HEK293 (cell line): ENCODE measurements at regions not wholly inside any gene's neighbourhood (a gene's known extent, or its start where the extent isn't known, plus 50 kb on each side); places are given as distances from the start of the nearest gene placed in this dataset.

ENCODE experiments used
- CTCF ChIP-seq: fragments of 450-650 bp; formaldehyde crosslinking; IDR thresholded peaks from 2 replicates; pipeline ENCODE4 v1.5.1; 2016; ENCODE audit warnings: missing biosample characterization, missing genetic modification characterization
- PATZ1 ChIP-seq: fragments of 450-650 bp; formaldehyde crosslinking; IDR thresholded peaks from 2 replicates; pipeline ENCODE4 v1.5.1; 2016; ENCODE audit warnings: missing biosample characterization, missing genetic modification characterization
- PRDM6 ChIP-seq: fragments of 450-650 bp; formaldehyde crosslinking; IDR thresholded peaks from 2 replicates; pipeline ENCODE4 v1.5.1; 2017; ENCODE audit warnings: missing biosample characterization, missing genetic modification characterization
- ZNF239 ChIP-seq: fragments of 450-650 bp; formaldehyde crosslinking; IDR thresholded peaks from 2 replicates; pipeline ENCODE4 v1.5.1; 2016; ENCODE audit warnings: missing biosample characterization, missing genetic modification characterization
- ZNF449 ChIP-seq: fragments of 450-650 bp; formaldehyde crosslinking; IDR thresholded peaks from 2 replicates; pipeline ENCODE4 v1.5.1; 2017; ENCODE audit warnings: missing biosample characterization, mild to moderate bottlenecking, missing genetic modification characterization, moderate library complexity
- ZNF530 ChIP-seq: fragments of 450-650 bp; formaldehyde crosslinking; IDR thresholded peaks from 2 replicates; pipeline ENCODE4 v1.5.1; 2016; ENCODE audit warnings: low read depth, missing biosample characterization, missing genetic modification characterization

GRCh38 chr6:94735270-94735669 lies 842.1 kb upstream of the MANEA start:
- TF ChIP-seq ZNF239 (tag by site-specific recombination): no peak
- TF ChIP-seq CTCF (tag by site-specific recombination): no peak
- no peak for TF ChIP-seq ZNF449 (tag by site-specific recombination)
- TF ChIP-seq ZNF530 (tag by site-specific recombination): no peak
- no peak for TF ChIP-seq PATZ1 (tag by site-specific recombination)
- no peak for TF ChIP-seq PRDM6
